ENCODE measurements at regions not wholly inside any gene's neighbourhood (a gene's known extent, or its start where the extent isn't known, plus 50 kb on each side); places are given as distances from the start of the nearest gene placed in this dataset.

GRCh38 chr13:69600811-69601210 lies 506.8 kb upstream of the ATXN8OS start:
- no peaks in the 10 kb centered on the region for H3K9me3 Mint-ChIP-seq
- CTCF ChIA-PET, result no interaction called here
- no peaks in the 10 kb centered on the region for H3K4me1 Mint-ChIP-seq
- no peak for ATAC-seq (ENCODE audit: low read depth)
- no peak for DNase-seq
- POLR2A ChIA-PET, result no interaction called here
- intact Hi-C loops (cut with micrococcal nuclease), result no loop called here
- no peaks in the 10 kb centered on the region for H3K36me3 Mint-ChIP-seq (ENCODE audit: low read depth)
- TF ChIP-seq, protein P1, sequence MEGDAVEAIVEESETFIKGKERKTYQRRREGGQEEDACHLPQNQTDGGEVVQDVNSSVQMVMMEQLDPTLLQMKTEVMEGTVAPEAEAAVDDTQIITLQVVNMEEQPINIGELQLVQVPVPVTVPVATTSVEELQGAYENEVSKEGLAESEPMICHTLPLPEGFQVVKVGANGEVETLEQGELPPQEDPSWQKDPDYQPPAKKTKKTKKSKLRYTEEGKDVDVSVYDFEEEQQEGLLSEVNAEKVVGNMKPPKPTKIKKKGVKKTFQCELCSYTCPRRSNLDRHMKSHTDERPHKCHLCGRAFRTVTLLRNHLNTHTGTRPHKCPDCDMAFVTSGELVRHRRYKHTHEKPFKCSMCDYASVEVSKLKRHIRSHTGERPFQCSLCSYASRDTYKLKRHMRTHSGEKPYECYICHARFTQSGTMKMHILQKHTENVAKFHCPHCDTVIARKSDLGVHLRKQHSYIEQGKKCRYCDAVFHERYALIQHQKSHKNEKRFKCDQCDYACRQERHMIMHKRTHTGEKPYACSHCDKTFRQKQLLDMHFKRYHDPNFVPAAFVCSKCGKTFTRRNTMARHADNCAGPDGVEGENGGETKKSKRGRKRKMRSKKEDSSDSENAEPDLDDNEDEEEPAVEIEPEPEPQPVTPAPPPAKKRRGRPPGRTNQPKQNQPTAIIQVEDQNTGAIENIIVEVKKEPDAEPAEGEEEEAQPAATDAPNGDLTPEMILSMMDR (IDR thresholded peaks at IDR 0.05), result no peak
- H3K27ac Mint-ChIP-seq, result no peak overlapping the region
- H3K27me3 Mint-ChIP-seq, result no peaks in the 10 kb centered on the region
- no peak overlapping the region for H3K4me3 Mint-ChIP-seq

DNA sequence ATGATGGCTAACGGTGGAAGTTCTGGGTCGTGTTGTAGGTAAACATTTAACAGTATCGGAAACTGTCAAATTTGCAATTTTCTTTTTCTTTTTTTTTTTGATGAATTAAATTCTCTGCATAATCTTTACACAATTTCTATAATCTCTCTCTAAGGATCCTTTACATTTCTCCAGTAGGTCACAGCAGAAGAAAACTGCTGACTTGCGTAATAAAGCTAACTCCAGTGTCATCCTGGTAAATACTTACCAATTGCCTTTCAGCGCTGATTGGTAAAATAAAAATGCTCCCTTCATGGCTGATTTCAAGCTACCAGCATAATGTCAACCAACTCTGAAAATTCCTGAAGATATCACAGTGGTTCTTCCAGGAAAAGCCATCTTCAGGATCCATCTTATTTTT lies 510.5 kb upstream of the ATXN8OS start:
- Mint-ChIP-seq H3K27me3 (no peaks in the 10 kb centered on the region), H3K4me1 (no peaks in the 10 kb centered on the region), H3K9me3 (no peaks in the 10 kb centered on the region), H3K4me3 (no peak overlapping the region), H3K36me3 (ENCODE audit: low read depth) (no peaks in the 10 kb centered on the region), H3K27ac (no peak overlapping the region)
- ChIA-PET POLR2A (no interaction called here), CTCF (no interaction called here)
- DNase-seq (no peak), ATAC-seq (ENCODE audit: low read depth) (no peak)
- intact Hi-C loops (cut with micrococcal nuclease), result no loop called here
- TF ChIP-seq, protein P1 (IDR thresholded peaks at IDR 0.05), result no peak

- Mint-ChIP-seq H3K4me1 (no peaks in the 10 kb centered on the region), H3K27ac (no peak overlapping the region), H3K27me3 (no peaks in the 10 kb centered on the region), H3K36me3 (ENCODE audit: low read depth) (no peaks in the 10 kb centered on the region), H3K9me3 (no peaks in the 10 kb centered on the region), H3K4me3 (no peak overlapping the region)
- no peak for ATAC-seq (ENCODE audit: low read depth)
- intact Hi-C loops (cut with micrococcal nuclease), result no loop called here
- POLR2A ChIA-PET, result no interaction called here
- CTCF ChIA-PET, result no interaction called here
- no peak for DNase-seq
- TF ChIP-seq, protein P1 (IDR thresholded peaks at IDR 0.05), result no peak
Measured at GRCh38 chr13:69595181-69595580, 512.4 kb upstream of the ATXN8OS start.

DNA sequence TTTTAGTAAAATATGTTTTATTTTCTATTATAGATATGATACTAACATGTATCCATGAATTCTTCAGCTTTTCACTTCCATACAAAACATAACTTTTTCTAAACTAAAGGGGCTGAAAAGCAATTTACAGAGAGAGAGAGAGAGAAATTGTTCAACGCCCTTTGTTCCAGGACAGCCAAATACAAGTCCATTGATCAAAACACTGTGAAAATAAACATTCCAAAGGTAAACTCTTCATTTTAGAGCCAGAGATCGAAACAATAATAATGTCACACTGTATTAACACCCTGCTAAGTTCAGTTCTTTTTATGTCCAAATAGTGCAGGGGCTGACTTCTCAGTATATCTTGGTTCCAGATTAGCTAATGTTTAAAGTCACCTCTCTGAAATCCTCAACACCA lies 516.2 kb upstream of the ATXN8OS start:
- ChIA-PET CTCF (no interaction called here), POLR2A (no interaction called here)
- Mint-ChIP-seq H3K36me3 (ENCODE audit: low read depth) (no peaks in the 10 kb centered on the region), H3K27me3 (no peaks in the 10 kb centered on the region), H3K27ac (no peak overlapping the region), H3K9me3 (no peaks in the 10 kb centered on the region), H3K4me3 (no peak overlapping the region), H3K4me1 (no peaks in the 10 kb centered on the region)
- TF ChIP-seq, protein P1 (IDR thresholded peaks at IDR 0.05), result no peak
- DNase-seq, result no peak
- intact Hi-C loops (cut with micrococcal nuclease), result no loop called here
- no peak for ATAC-seq (ENCODE audit: low read depth)

DNA sequence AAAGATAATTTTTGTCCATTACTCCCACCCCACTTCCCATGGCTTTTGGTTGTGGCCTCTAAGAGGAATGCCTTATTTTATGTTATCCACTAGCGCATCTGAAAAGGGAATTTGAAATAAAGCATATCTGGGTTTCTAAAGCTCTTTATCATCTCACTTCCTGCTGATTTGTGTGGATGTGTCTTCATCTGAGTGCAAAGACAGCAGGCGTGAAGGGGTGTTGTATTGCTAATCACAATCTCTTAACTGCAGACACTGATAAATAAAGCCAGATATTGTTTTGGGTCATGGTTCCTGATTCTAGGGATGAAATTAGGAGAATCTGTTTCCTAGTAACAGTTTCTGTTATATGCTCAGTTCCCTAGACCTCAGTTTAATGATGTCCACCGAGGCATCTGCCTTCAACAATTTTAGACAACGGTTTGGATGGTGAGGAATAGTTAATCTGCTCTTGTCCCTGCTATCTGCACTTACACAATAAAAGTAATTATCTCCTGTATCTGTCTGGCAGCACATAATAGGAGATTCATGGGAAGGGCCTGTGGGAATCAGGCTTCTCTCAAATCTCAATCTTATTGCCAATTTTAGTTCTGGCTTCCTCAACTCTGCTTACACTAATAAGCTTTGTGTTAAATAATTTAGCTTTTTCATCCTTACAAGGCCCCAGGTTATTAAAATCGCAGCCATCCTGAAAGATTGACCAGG lies 517.9 kb upstream of the ATXN8OS start:
- POLR2A ChIA-PET, result no interaction called here
- Mint-ChIP-seq H3K27ac (no peak overlapping the region), H3K4me3 (no peak overlapping the region), H3K27me3 (no peaks in the 10 kb centered on the region), H3K36me3 (ENCODE audit: low read depth) (no peaks in the 10 kb centered on the region), H3K9me3 (no peaks in the 10 kb centered on the region), H3K4me1 (no peaks in the 10 kb centered on the region)
- DNase-seq (no peak), ATAC-seq (ENCODE audit: low read depth) (no peak)
- CTCF ChIA-PET, result no interaction called here
- TF ChIP-seq, protein P1 (IDR thresholded peaks at IDR 0.05), result no peak
- intact Hi-C loops (cut with micrococcal nuclease), result no loop called here

All from activated B cell treated with CpG ODN at 0.5 μM for 24 hours (primary cell).